ENCODE measurements at regions not wholly inside any gene's neighbourhood (a gene's known extent, or its start where the extent isn't known, plus 50 kb on each side); places are given as distances from the start of the nearest gene placed in this dataset.

DNA sequence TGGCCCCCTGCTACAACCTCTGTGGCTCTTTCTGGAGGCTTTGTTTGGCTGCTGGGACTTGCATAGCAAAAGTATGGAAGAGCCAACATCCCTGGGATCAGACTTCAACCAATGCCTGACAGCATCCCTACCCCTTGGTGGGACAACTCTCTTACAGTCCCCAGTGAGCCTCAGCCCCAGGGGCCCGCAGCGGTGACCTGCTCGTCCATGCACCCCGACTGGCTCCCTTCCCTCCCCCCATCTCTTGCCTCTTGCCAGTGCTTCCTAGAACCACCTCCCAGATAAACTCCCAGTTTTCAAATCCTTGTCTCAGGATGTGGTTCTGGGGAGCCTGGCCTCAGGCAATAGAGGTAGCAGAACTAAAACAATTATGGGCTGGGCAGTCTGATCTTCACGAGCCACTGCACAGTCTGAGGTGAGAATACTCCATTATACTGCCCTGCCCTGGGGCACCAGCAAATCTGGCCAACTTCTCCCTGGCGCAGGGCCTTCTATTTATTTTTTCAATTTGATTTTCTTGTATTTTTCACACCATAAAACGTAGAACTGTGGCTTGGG lies 86.6 kb upstream of the BRD7 start:
- no peak for DNase-seq
- H3K4me3 ChIP-seq (ENCODE audit: low read length): no peak overlapping the region
- H3K36me3 ChIP-seq (ENCODE audit: low read depth, low read length): no peaks in the 10 kb centered on the region
- TF ChIP-seq EZH2 (IDR thresholded peaks at IDR 0.05; ENCODE audit: low read length, unreplicated experiment) (no peak), EZH2phosphoT487 (IDR thresholded peaks at IDR 0.05; ENCODE audit: borderline replicate concordance, low read length) (no peak)
- TF ChIP-seq, protein P1, sequence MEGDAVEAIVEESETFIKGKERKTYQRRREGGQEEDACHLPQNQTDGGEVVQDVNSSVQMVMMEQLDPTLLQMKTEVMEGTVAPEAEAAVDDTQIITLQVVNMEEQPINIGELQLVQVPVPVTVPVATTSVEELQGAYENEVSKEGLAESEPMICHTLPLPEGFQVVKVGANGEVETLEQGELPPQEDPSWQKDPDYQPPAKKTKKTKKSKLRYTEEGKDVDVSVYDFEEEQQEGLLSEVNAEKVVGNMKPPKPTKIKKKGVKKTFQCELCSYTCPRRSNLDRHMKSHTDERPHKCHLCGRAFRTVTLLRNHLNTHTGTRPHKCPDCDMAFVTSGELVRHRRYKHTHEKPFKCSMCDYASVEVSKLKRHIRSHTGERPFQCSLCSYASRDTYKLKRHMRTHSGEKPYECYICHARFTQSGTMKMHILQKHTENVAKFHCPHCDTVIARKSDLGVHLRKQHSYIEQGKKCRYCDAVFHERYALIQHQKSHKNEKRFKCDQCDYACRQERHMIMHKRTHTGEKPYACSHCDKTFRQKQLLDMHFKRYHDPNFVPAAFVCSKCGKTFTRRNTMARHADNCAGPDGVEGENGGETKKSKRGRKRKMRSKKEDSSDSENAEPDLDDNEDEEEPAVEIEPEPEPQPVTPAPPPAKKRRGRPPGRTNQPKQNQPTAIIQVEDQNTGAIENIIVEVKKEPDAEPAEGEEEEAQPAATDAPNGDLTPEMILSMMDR (conservative IDR thresholded peaks at IDR 0.05; ENCODE audit: low read depth, low read length): no peak
- ATAC-seq: no peak
- no peaks in the 10 kb centered on the region for H3K9me2 ChIP-seq (replicated peaks; ENCODE audit: low read length)
- no peak overlapping the region for H3K27ac ChIP-seq (ENCODE audit: low read length)
- CTCF ChIA-PET: no interaction called here
- no peak overlapping the region for H3K9ac ChIP-seq (ENCODE audit: low read length)
- H3K27me3 ChIP-seq (ENCODE audit: low read length): peaks cover 10% of the 10 kb centered on the region; the same call in 1 of the 2 replicates
- H3K9me3 ChIP-seq (ENCODE audit: low read length): no peaks in the 10 kb centered on the region
- H3K79me2 ChIP-seq (ENCODE audit: low read length): no peaks in the 10 kb centered on the region
- no peak overlapping the region for H2AFZ ChIP-seq (ENCODE audit: low read length)
- intact Hi-C loops (cut with micrococcal nuclease): no loop called here
- H4K20me1 ChIP-seq (ENCODE audit: low read length): no peaks in the 10 kb centered on the region
- no peak overlapping the region for H3K4me2 ChIP-seq (ENCODE audit: low read length)
- H3F3A ChIP-seq (ENCODE audit: low read length, unreplicated experiment): no peaks in the 10 kb centered on the region
- H3K4me1 ChIP-seq (ENCODE audit: insufficient read depth, low read length): peaks cover 7% of the 10 kb centered on the region; the same call in 1 of the 2 replicates
- BruUV-seq (replicated peaks): no TSS peak
- POLR2A ChIA-PET (ENCODE audit: unreplicated experiment): no interaction called here

DNA sequence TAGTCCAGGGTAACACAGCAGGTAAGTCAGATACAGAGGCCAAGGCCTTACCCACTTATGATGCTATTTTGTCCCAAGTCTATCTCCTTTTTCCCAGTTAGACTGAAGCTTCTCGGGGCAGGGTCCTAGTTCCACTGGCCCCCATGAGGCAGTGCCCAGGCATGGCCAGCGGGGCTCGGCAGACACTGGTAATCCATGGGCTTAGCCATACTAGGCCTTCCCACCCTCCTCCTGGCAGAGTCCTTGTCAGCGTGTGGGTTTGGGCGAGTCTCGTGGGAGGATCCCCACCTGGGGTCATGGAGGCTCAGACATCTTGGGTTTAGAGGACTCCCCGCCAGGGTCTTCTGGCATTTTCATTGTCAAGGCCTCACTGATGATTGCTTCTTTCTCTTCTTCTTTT lies 84.7 kb upstream of the BRD7 start:
- POLR2A ChIA-PET (ENCODE audit: unreplicated experiment): no interaction called here
- Histone ChIP-seq H3K4me1 (ENCODE audit: insufficient read depth, low read length) (peaks cover 7% of the 10 kb centered on the region; the same call in 1 of the 2 replicates), H3K4me2 (ENCODE audit: low read length) (no peak overlapping the region), H3K4me3 (ENCODE audit: low read length) (no peak overlapping the region), H2AFZ (ENCODE audit: low read length) (no peak overlapping the region), H3F3A (ENCODE audit: low read length, unreplicated experiment) (no peaks in the 10 kb centered on the region), H3K9me3 (ENCODE audit: low read length) (no peaks in the 10 kb centered on the region), H3K9me2 (replicated peaks; ENCODE audit: low read length) (no peaks in the 10 kb centered on the region), H3K36me3 (ENCODE audit: low read depth, low read length) (no peaks in the 10 kb centered on the region), H3K27ac (ENCODE audit: low read length) (no peak overlapping the region), H3K27me3 (ENCODE audit: low read length) (no peaks in the 10 kb centered on the region), H4K20me1 (ENCODE audit: low read length) (no peaks in the 10 kb centered on the region), H3K79me2 (ENCODE audit: low read length) (no peaks in the 10 kb centered on the region), H3K9ac (ENCODE audit: low read length) (no peak overlapping the region)
- CTCF ChIA-PET: no interaction called here
- DNase-seq (no peak), ATAC-seq (no peak)
- intact Hi-C loops (cut with micrococcal nuclease): no loop called here
- no TSS peak for BruUV-seq (replicated peaks)
- TF ChIP-seq EZH2 (IDR thresholded peaks at IDR 0.05; ENCODE audit: low read length, unreplicated experiment): no peak
- TF ChIP-seq EZH2phosphoT487 (IDR thresholded peaks at IDR 0.05; ENCODE audit: borderline replicate concordance, low read length): no peak
- TF ChIP-seq, protein P1 (conservative IDR thresholded peaks at IDR 0.05; ENCODE audit: low read depth, low read length): no peak

DNA sequence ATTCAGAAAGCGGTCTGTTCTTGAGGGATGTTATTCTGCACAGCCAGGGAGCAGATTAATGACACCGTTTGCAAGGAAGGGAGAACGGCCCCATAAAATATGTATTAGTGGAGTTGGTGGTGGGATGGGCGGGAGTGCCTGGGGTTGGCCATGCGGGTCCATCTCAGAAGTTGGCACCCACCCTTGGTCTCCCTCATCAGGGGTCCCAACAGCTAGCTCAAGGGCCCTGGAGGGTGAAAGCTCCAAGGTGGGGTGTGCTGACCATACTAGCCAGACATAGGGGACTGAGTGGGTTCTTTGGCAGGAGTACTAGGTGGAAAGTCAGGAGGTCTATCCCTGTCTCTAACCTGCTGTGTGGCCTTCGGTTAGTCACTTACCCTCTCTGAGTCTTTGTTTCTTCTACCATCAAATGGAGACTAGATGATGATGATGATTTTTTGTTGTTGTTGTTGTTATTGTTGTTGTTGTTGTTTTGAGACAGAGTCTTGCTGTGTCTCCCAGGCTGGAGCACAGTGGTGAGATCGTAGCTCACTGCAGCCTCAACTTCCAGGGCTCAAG lies 83.2 kb upstream of the BRD7 start:
- BruUV-seq (replicated peaks): no TSS peak
- ChIA-PET POLR2A (ENCODE audit: unreplicated experiment) (no interaction called here), CTCF (no interaction called here)

More for the DNA sequence above, 83.2 kb upstream of the BRD7 start:
- H3K4me2 ChIP-seq (ENCODE audit: low read length): no peak overlapping the region
- no peaks in the 10 kb centered on the region for H3K79me2 ChIP-seq (ENCODE audit: low read length)
- H3K27ac ChIP-seq (ENCODE audit: low read length): no peak overlapping the region
- H3K9me3 ChIP-seq (ENCODE audit: low read length): no peaks in the 10 kb centered on the region
- no peak overlapping the region for H3K9ac ChIP-seq (ENCODE audit: low read length)
- DNase-seq (no peak), ATAC-seq (no peak)
- H3K27me3 ChIP-seq (ENCODE audit: low read length): no peaks in the 10 kb centered on the region
- no peak overlapping the region for H3K4me3 ChIP-seq (ENCODE audit: low read length)
- TF ChIP-seq, protein P1 (conservative IDR thresholded peaks at IDR 0.05; ENCODE audit: low read depth, low read length): no peak
- TF ChIP-seq EZH2phosphoT487 (IDR thresholded peaks at IDR 0.05; ENCODE audit: borderline replicate concordance, low read length) (no peak), EZH2 (IDR thresholded peaks at IDR 0.05; ENCODE audit: low read length, unreplicated experiment) (no peak)
- H3F3A ChIP-seq (ENCODE audit: low read length, unreplicated experiment): no peaks in the 10 kb centered on the region
- no peaks in the 10 kb centered on the region for H4K20me1 ChIP-seq (ENCODE audit: low read length)
- no peaks in the 10 kb centered on the region for H3K9me2 ChIP-seq (replicated peaks; ENCODE audit: low read length)
- H2AFZ ChIP-seq (ENCODE audit: low read length): no peak overlapping the region
- intact Hi-C loops (cut with micrococcal nuclease): no loop called here
- H3K36me3 ChIP-seq (ENCODE audit: low read depth, low read length): no peaks in the 10 kb centered on the region
- no peaks in the 10 kb centered on the region for H3K4me1 ChIP-seq (ENCODE audit: insufficient read depth, low read length)
